GM19025 (cell line): ENCODE measurements at regions not wholly inside any gene's neighbourhood (a gene's known extent, or its start where the extent isn't known, plus 50 kb on each side); places are given as distances from the start of the nearest gene placed in this dataset.
"Not testable (repeated sequence)": the region's sequence is repeated elsewhere in the genome, so short reads cannot be mapped to it uniquely, and the experiment has no call there.

Source experiments
- ATAC-seq: cut with Tn5 transposase; IDR thresholded peaks from one replicate; pipeline ENCODE4 v1.9.1; 2021; ENCODE audit warnings: mild to moderate bottlenecking, low read depth, moderate library complexity; ENCODE audit not compliant: unreplicated experiment

DNA sequence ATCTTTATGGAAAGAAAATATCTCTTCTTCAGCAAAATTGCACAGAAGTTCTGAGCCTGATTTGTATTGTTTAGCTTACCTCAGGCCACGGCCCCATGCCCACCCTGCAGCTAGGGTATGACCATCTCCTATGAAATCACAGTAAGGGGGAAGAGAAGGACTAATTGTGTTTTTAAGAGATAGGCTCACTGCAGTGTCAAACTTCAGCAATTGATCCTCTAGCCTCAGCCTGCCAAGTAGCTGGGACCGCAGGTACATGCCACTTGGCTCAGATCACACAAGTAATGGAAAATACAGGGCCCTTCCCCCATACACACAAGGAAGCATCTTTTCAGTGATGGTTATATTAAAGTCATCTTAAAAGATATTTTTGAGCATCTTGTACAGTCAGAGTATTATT, 60.0 kb downstream of the DMAC1 start:
- ATAC-seq: no peak

GRCh38 chr9:7735311-7735710, 64.3 kb downstream of the DMAC1 start:
- ATAC-seq: no peak

- no peak for ATAC-seq
Measured at GRCh38 chr9:7730164-7730445, 69.5 kb downstream of the DMAC1 start.

- ATAC-seq: no peak
Measured at GRCh38 chr9:7729371-7730163, 70.0 kb downstream of the DMAC1 start.

- no peak for ATAC-seq
Measured at GRCh38 chr9:7721291-7721690, 78.3 kb downstream of the DMAC1 start.

DNA sequence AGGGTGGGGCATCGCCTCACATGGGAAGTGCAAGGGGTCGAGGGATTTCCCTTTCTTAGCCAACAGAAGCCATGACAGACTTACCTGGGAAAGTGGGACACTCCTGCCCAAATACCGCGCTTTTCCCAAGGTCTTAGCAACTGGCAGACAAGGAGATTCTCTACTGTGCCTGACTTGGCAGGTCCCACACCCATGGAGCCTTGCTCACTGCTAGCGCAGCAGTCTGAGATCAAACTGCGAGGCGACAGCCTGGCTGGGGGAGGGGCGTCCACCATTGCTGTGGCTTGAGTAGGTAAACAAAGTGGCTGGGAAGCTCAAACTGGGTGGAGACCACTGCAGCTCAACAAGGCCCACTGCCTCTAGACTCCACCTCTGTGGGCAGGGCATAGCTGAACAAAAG, 86.5 kb downstream of the DMAC1 start:
- not testable (repeated sequence) for ATAC-seq

GRCh38 chr9:7710686-7711085, 88.9 kb downstream of the DMAC1 start:
- ATAC-seq: no peak

DNA sequence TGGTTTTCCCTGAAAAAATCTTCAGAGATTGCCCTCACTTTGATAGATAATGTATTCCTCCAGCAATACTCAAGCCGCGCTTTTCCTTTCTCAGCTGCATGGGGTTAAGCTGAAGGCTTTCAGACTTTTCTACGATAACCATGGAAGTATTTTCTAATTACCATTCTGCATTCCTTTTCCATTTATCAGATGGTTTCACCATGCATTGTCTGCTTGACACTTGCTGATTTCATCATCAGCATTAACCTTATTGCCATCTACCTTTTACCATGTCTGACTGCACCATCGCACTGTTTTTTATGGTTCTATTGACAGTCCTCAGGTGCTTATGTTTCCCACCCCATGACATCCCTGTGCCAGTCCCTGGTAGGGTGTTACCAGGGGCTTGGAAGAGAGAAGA, 91.6 kb downstream of the DMAC1 start:
- ATAC-seq: no peak

GRCh38 chr9:7704543-7704942, 95.0 kb downstream of the DMAC1 start:
- no peak for ATAC-seq

DNA sequence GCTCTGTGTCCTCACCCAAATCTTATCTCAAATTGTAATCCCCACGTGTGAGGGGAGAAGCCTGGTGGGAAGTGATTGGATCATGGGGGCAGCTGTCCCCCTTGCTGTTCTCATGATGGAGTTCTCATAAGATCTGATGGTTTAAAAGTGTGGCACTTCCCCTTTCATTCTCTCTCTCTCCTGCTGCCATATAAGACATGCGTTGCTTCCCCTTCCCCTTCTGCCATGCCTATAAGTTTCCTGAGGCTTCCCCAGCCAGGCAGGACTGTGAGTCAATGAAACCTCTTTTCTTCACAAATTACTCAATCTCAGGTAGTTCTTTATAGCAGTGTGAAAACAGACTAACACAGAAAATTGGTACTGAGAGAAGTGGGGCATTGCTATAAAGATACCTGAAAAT, 107.7 kb downstream of the DMAC1 start:
- no peak for ATAC-seq

GRCh38 chr9:7690014-7690413, 109.6 kb downstream of the DMAC1 start:
- ATAC-seq: no peak

DNA sequence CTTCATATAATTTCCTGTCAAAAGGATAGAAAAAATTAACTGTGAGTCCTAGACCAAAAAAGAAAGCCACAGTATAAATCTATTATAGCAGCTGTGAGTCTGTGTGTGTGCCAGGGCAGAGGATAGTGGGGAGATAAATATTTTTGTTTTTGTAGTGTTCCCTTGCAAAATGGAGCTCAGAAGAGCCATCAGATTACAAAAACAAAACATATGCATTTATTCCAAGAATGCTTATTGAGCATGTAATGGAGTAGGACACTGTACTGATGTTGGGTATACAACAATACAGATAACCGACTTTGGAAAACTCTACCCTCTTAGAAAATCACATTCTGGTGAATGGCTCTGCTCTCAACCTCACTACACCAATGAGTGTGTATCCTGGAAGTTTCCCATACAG, 111.0 kb downstream of the DMAC1 start:
- ATAC-seq: no peak

DNA sequence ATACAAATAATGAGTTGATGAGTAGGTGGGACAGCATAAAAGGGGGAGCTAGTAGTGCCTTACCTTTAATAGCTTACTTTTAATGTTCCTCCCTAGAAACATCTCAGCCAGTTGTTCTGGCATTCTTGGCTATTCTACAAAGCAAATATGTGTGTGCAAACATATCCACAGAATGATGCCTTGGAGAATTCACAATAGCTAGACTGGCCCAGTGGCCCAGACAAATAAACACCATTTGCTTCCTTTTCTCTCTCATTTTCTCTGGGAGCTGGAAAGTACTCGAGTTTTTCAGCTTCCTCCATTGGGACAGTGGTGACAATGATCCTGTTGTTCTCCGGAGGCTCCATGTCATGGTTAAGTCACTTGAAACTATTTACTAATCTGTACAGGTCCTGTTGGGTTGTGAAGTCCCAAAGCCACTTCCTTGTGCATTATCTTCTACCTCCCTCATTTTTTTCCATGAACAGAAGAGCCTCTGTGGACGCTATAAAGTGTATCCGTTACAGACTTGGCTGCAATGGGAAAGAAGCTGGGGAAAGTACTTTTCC, 122.9 kb downstream of the DMAC1 start:
- no peak for ATAC-seq

- no peak for ATAC-seq
Measured at GRCh38 chr9:7671847-7672246, 127.7 kb downstream of the DMAC1 start.

DNA sequence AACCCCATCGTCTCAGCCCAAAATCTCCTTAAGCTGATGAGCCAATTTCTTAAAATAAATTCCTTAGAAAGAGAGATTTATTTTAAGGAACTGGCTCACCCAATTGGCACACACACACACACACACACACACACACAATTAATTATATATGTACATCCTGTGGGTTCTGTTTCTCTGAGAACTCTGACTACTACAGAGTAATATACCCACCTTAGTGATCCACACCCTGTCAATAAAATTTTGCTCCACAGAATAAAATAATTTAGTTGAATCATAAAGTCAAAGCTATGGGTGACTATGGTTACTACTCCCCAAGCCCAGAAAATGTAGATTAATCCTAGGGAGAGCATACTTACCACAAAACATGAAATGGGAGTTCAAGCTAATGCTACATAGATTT, 131.0 kb downstream of the DMAC1 start:
- no peak for ATAC-seq

DNA sequence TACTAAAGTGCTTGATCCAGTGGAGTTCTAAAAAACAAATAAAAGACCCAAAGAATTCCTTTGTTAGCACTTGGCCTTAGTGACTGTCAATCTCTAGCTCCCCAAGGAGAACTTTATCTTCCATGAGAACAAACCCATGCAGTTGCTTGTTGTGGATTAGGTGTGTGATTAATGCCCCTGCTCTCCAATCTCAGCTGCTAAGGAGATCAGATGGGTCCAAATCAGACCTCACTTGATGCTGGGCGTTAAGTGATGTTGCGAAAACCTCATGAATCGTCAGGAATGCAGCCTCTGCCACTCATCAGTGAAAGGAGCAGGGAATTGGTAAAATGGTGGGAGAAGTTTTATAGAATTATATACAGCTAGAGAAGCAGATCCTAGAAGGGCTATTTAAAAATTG, 133.7 kb downstream of the DMAC1 start:
- ATAC-seq: no peak

DNA sequence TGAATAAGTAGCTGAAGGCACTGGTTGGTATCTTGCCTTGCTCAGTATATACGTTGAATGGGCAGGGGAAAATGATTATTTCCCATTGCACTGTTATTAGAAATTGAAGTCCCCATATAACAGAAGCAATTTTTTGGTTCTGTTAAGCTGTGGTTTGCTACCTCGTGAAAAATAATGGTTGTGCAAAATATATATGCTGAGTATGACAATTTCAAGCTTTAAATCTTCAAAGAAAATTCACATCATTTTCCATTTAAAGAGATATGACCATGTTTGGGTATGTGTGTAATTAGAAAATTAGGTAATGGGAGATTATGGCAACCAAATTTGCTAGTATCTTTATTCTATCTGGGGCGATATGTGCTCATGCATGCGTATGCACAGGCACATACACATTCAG, 139.8 kb downstream of the DMAC1 start:
- ATAC-seq: no peak

DNA sequence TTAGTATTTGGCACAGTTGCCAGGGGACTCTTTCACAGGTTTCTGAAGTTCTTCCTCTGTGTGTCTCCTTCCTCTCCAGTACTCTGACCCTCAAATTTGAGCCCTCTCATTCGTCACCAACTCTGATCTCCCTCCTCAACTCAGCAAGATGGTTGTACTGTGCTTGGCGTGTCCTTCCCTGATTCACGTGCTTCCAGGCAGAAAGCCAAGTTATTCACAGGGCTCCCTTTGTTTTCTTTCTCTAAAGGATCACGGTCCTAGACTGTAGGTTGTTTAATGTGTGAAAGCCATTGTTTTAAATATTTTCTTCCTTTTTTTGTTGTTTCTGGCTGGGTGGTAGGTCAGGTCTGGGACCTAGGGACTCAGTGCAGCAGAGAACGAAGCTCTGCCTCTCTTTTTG, 142.9 kb downstream of the DMAC1 start:
- no peak for ATAC-seq

DNA sequence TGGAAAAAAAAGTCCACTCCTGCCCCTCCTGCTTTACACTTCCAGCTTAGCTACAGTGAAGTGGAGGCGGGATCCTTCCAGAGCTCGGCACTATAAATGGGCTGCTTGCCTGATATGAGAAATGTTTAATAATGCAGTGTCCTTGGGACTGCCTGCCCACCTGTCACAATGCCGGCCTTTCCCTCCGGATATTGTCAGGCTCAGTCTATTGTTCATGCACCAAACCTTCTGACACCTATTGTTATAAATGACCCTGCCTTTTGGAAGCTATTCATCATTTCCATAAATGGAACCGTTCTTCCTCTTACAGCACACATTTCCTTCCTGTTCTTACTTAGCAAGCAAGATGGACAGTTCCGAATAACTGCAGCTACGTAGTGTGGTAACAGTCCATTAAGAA, 146.3 kb downstream of the DMAC1 start:
- no peak for ATAC-seq

DNA sequence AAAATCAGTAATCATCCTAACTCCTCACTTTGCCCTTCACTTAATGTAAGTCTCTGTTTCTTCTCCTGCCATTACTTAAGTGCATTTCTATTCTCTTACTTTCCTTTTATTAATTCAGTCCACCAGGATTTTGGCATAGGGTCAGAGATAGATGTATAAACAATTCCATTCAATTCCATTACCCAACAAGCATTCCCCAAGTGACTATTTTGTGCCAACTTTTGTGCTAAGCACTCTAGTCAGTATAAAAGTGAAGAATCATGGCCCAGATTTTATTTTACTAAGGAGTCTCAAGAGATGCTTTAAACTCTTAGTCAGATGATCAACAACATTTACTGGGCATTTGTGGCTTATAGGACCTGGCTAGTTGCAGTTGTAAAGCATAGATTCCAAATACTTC, 159.3 kb downstream of the DMAC1 start:
- ATAC-seq: no peak

DNA sequence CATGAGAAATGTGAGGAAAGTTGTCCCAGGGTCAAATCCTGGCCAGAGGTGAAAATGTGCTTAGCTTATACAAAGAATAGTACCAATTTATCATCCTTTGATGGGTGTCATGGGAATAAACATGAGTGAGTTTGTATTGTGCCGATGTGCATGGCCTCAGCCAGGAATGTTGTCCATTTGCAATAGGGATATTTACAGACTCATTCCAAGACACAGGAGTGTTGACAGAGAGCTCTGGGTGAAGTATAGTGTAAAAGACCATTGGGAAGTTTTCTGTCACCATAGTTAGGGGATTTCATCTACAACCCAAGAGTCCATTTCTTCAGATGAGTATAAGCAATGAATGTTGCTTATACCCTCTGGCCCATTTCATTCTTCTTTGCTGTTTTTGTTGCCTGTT, 160.1 kb downstream of the DMAC1 start:
- no peak for ATAC-seq

DNA sequence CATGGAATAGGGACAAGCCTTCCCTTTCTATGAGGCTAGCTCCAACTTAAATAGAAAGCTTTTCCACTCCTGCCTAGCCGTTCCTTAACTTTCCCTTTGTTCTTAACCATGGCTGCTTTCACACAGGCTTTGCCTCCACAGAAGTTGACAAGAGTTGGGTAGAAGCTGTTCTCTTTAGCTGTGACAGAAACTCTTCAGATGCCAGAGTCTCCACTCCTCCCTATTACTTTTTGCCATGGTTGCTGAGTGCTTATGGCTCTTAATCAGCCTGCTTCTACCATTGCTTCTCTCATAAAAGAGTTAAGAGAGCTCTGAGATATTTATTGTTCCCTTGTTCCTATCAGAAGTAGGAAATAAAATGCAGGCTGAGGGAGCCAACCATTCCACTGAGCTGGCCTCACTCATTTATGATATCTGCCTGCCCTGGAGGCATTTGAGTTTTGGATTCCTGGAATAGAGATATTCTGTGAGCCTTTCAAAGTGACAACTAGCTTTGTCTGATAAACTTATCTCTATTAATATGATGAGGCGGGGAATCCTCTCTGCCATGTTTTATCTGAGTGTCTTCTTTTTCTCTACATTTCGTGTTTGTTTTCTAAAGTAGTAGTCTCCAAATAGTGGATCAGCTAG, 162.6 kb downstream of the DMAC1 start:
- no peak for ATAC-seq
